ENCODE measurements at regions not wholly inside any gene's neighbourhood (a gene's known extent, or its start where the extent isn't known, plus 50 kb on each side); places are given as distances from the start of the nearest gene placed in this dataset.

DNA sequence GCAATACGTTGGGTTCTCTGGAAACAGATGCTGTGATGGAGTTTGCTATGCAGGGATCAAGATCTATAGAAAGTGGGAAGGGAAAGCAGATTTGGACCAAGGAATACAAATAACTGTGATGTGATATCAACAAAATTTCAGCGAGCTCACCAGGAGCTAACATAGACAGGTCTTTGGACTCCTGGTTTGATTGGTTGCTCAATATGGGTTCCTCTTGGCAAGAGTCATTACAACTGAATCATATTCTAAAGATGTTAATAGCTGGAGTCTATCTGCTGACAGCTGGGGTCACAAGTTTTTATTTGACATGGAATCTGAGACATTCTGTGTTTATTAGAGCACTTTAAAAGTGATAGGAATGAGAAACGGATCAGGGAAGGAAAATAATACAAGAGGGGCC, 637.6 kb upstream of the GNPDA2 start:
- no peak overlapping the region for H3K4me3 ChIP-seq (ENCODE audit: low read depth, low read length)
- DNase-seq (ENCODE audit: low read depth, low spot score) = no peak
- in situ Hi-C loops (cut with HindIII; ENCODE audit: low sequenced_read_pairs) = no loop called here
- TF ChIP-seq, protein P1, sequence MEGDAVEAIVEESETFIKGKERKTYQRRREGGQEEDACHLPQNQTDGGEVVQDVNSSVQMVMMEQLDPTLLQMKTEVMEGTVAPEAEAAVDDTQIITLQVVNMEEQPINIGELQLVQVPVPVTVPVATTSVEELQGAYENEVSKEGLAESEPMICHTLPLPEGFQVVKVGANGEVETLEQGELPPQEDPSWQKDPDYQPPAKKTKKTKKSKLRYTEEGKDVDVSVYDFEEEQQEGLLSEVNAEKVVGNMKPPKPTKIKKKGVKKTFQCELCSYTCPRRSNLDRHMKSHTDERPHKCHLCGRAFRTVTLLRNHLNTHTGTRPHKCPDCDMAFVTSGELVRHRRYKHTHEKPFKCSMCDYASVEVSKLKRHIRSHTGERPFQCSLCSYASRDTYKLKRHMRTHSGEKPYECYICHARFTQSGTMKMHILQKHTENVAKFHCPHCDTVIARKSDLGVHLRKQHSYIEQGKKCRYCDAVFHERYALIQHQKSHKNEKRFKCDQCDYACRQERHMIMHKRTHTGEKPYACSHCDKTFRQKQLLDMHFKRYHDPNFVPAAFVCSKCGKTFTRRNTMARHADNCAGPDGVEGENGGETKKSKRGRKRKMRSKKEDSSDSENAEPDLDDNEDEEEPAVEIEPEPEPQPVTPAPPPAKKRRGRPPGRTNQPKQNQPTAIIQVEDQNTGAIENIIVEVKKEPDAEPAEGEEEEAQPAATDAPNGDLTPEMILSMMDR (IDR thresholded peaks at IDR 0.05; ENCODE audit: low read depth, low read length) = no peak

- DNase-seq (ENCODE audit: low read depth, low spot score) = no peak
- H3K4me3 ChIP-seq (ENCODE audit: low read depth, low read length) = no peak overlapping the region
- TF ChIP-seq, protein P1 (IDR thresholded peaks at IDR 0.05; ENCODE audit: low read depth, low read length) = no peak
- in situ Hi-C loops (cut with HindIII; ENCODE audit: low sequenced_read_pairs) = no loop called here
Measured at GRCh38 chr4:45358573-45359506, 632.5 kb upstream of the GNPDA2 start.

DNA sequence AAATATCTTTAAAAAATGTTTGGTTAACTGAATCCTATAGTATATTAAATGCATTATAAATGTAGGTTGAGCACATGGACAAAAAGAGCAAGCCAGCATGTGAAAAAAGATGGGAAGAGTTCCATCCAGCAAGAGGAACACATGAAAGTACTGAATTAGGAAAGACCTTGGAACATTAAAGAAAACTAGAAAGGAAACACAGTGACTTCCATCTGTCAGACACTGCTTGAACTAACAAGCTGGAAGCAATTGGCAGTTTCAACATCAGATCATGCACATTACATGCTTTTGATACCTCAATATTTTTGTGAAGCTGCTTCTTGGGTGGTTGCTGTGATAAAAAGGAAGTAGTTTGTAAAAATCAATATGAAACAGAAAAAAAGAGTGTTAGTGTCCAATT, 626.8 kb upstream of the GNPDA2 start:
- no peak for DNase-seq (ENCODE audit: low read depth, low spot score)
- in situ Hi-C loops (cut with HindIII; ENCODE audit: low sequenced_read_pairs) = no loop called here
- TF ChIP-seq, protein P1 (IDR thresholded peaks at IDR 0.05; ENCODE audit: low read depth, low read length) = no peak
- no peak overlapping the region for H3K4me3 ChIP-seq (ENCODE audit: low read depth, low read length)

DNA sequence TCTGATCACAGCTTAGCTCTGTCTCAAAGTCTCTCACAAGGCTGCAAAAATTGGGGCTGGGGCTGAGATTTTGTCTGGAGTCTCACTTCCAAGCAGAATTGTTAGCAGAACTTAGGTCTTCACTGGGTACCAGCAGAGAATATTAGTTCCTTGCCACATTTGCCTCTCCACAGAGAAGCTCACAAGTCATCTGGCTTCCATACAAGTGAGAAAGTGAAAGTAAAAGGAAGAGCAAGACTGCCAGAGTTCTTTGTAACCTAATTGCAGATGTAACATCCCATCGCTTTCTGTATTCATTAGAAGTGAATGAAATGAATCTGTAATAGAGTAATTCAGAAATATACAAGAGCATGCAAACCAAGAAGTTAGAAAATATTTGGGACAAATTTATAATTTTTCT, 624.1 kb upstream of the GNPDA2 start:
- peak; percentile 70 for DNase-seq (ENCODE audit: low read depth, low spot score)
- TF ChIP-seq, protein P1 (IDR thresholded peaks at IDR 0.05; ENCODE audit: low read depth, low read length) = no peak
- in situ Hi-C loops (cut with HindIII; ENCODE audit: low sequenced_read_pairs) = no loop called here
- peak overlapping the region; percentile 8 for H3K4me3 ChIP-seq (ENCODE audit: low read depth, low read length)

GRCh38 chr4:45349859-45350258, 623.5 kb upstream of the GNPDA2 start:
- in situ Hi-C loops (cut with HindIII; ENCODE audit: low sequenced_read_pairs) = no loop called here
- no peak overlapping the region for H3K4me3 ChIP-seq (ENCODE audit: low read depth, low read length)
- DNase-seq (ENCODE audit: low read depth, low spot score) = peak; percentile 1
- TF ChIP-seq, protein P1 (IDR thresholded peaks at IDR 0.05; ENCODE audit: low read depth, low read length) = no peak

DNA sequence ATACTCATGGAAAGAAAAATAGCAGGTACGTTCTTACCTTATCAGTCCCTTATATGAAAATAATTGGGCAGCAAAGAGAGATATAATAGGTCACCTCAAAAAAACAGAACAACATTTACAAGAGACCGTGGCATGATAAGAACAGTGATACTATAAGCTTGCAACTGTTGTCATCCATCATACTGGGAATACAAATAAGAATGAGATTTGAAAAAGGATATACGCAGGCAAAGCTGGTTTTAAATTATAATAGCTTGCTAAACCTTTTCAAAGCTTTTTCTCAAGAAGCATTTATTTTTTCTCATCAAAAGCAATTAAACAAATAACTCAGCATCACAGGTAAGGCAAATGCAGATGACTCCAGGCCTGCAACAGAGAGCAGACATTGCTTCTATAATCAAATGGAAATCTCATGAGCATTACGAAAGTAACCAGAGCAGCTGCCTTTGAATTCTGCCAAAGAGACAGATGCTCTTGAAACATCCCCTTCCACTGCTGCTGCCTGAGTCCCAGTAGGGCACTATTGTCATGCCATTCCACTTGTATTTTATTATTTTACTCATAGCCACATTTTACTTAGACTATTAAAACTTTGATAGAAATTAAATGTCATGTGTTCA, 620.6 kb upstream of the GNPDA2 start:
- DNase-seq (ENCODE audit: low read depth, low spot score) = no peak
- no peak overlapping the region for H3K4me3 ChIP-seq (ENCODE audit: low read depth, low read length)
- TF ChIP-seq, protein P1 (IDR thresholded peaks at IDR 0.05; ENCODE audit: low read depth, low read length) = no peak
- in situ Hi-C loops (cut with HindIII; ENCODE audit: low sequenced_read_pairs) = no loop called here
